Lower lobe of right lung (tissue), 2 donors: ENCODE measurements at regions not wholly inside any gene's neighbourhood (a gene's known extent, or its start where the extent isn't known, plus 50 kb on each side); places are given as distances from the start of the nearest gene placed in this dataset.
A peak's percentile ranks its signal among the peaks of the same experiment; 100 is the strongest.
"Not testable (repeated sequence)": the region's sequence is repeated elsewhere in the genome, so short reads cannot be mapped to it uniquely, and the experiment has no call there.

Experiments used
- ATAC-seq, 2 donors: fragments of 200-7000 bp; cut with Tn5 transposase; one replicate each; pipeline ENCODE4 v1.9.1; 2020 to 2022; ENCODE audit warnings: mild to moderate bottlenecking in 2 of 2, moderate library complexity in 2 of 2
- DNase-seq: peaks from one replicate; pipeline ENCODE4 v3.0.0-alpha.2; 2020
- H3K27ac ChIP-seq: fragments of 200-600 bp; one replicate; pipeline ENCODE4 v1.8.0; 2022
- H3K27me3 ChIP-seq: fragments of 200-600 bp; one replicate; pipeline ENCODE4 v1.8.0; 2022; ENCODE audit warnings: low read depth
- H3K36me3 ChIP-seq: fragments of 200-600 bp; one replicate; pipeline ENCODE4 v1.8.0; 2022; ENCODE audit warnings: mild to moderate bottlenecking
- H3K4me1 ChIP-seq: fragments of 200-600 bp; one replicate; pipeline ENCODE4 v1.8.0; 2022
- H3K4me3 ChIP-seq: fragments of 200-600 bp; one replicate; pipeline ENCODE4 v1.8.0; 2022; ENCODE audit warnings: mild to moderate bottlenecking
- H3K9me3 ChIP-seq: fragments of 200-600 bp; one replicate; pipeline ENCODE4 v1.8.0; 2022
- CTCF ChIP-seq: fragments of 200-600 bp; IDR thresholded peaks from one replicate; pipeline ENCODE4 v1.8.0; 2022; ENCODE audit warnings: antibody characterized with exemption, mild to moderate bottlenecking
- intact Hi-C: fragments of 100-400 bp; cut with DNase I; formaldehyde crosslinking; loops from one replicate; pipeline ENCODE4 v1.11.0; 2022
- donor health status: DM: no; HTN: yes; CAD: no; lungs with severe emphysema.

DNA sequence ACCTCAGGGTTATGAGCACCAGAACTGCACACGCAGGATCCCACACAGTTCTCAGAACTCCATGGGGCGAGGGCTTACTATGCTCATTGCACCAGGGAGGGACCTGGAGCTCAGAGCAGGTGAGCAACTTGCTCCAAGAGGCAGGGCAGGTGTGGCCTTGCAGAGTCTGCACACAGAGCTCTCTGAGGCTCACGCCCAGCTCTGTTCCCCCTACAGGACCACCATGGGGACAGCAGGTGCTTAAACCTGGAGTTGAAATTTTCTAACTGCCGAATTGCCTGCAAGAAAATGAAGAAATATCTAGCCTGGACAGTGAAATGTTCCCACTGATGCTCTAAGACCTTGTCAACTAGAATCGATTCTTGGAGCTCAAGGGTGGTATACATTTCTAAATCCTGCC lies 49.9 kb upstream of the MSMB start:
- ATAC-seq, H3K27ac ChIP-seq, DNase-seq, H3K4me1 ChIP-seq, H3K4me3 ChIP-seq, H3K27me3 ChIP-seq, H3K9me3 ChIP-seq, intact Hi-C loops, H3K36me3 ChIP-seq: not testable (repeated sequence)

GRCh38 chr10:46096446-46096845 lies 50.4 kb upstream of the MSMB start:
- ATAC-seq (no peak), DNase-seq (no peak)
- Histone ChIP-seq H3K4me3 (no peak overlapping the region), H3K27me3 (no peaks in the 10 kb centered on the region), H3K4me1 (no peaks in the 10 kb centered on the region), H3K9me3 (no peaks in the 10 kb centered on the region), H3K27ac (no peak overlapping the region), H3K36me3 (no peaks in the 10 kb centered on the region)
- TF ChIP-seq CTCF = no peak
- intact Hi-C loops = no loop called here

GRCh38 chr10:46096909-46097575 lies 51.0 kb upstream of the MSMB start:
- Histone ChIP-seq H3K4me3 (no peak overlapping the region), H3K9me3 (no peaks in the 10 kb centered on the region), H3K36me3 (no peaks in the 10 kb centered on the region), H3K27me3 (no peaks in the 10 kb centered on the region), H3K4me1 (no peaks in the 10 kb centered on the region), H3K27ac (no peak overlapping the region)
- intact Hi-C loops = no loop called here
- no peak for TF ChIP-seq CTCF
- no peak for DNase-seq
- ATAC-seq = peak in 1 of 2 donors; percentile 27

GRCh38 chr10:46097576-46098317 lies 51.7 kb upstream of the MSMB start:
- DNase-seq (no peak), ATAC-seq (no peak)
- intact Hi-C loops = no loop called here
- no peaks in the 10 kb centered on the region for H3K27me3 ChIP-seq
- TF ChIP-seq CTCF = no peak
- H3K4me3 ChIP-seq = no peak overlapping the region
- H3K9me3 ChIP-seq = no peaks in the 10 kb centered on the region
- H3K27ac ChIP-seq = no peak overlapping the region
- H3K4me1 ChIP-seq = no peaks in the 10 kb centered on the region
- no peaks in the 10 kb centered on the region for H3K36me3 ChIP-seq

- TF ChIP-seq CTCF = no peak
- no peaks in the 10 kb centered on the region for H3K36me3 ChIP-seq
- no peaks in the 10 kb centered on the region for H3K4me1 ChIP-seq
- ATAC-seq (no peak), DNase-seq (no peak)
- H3K27ac ChIP-seq = no peak overlapping the region
- intact Hi-C loops = no loop called here
- no peaks in the 10 kb centered on the region for H3K9me3 ChIP-seq
- H3K27me3 ChIP-seq = no peaks in the 10 kb centered on the region
- H3K4me3 ChIP-seq = no peak overlapping the region
Measured at GRCh38 chr10:46098386-46098785, 52.3 kb upstream of the MSMB start.

DNA sequence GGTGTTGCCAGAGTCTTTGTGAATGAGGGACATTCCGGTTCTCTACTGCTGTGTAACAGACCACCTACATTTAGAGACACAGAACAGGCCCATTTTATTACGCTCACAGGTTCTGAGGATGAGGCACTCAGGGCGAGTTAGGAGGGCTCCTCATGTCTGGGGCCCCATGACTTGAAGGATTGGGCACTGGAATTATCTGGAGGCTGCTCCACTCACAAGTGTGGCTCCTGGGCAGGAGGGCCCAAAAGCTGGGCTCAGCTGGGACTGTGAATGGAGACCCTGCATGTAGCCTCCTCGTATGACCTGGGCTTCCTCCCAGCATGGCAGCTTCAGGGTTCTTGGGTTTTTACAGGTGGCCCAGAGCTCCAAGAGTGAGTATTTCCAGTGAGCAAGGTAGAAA lies 52.9 kb upstream of the MSMB start:
- H3K9me3 ChIP-seq, H3K27me3 ChIP-seq, H3K4me1 ChIP-seq, intact Hi-C loops, ATAC-seq, DNase-seq, H3K27ac ChIP-seq, H3K4me3 ChIP-seq, H3K36me3 ChIP-seq: not testable (repeated sequence)
